ENCODE measurements at regions not wholly inside any gene's neighbourhood (a gene's known extent, or its start where the extent isn't known, plus 50 kb on each side); places are given as distances from the start of the nearest gene placed in this dataset.

DNA sequence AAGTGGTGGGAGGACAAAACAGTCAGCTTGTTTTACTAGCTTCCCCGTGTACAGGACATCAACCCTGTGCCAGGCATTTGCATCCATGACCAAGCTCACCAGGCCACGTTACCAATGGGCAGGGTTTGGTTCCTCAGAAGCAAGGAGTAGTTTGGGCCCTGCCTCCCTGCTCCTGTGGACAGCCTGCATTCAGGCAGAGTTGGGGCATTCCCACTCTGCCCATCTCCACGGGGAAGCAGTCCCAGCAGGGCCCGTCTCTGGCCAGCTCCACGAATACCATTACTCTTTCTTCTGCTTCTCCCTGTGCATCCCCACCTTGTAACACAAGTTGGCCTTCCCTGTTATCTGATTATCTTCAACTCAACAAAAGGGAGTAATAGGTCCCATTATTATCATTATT, 54.0 kb upstream of the RIOK3 start:
- H3K27me3 ChIP-seq: no peaks in the 10 kb centered on the region
- no peak overlapping the region for H3K4me3 ChIP-seq
- DNase-seq (no peak), ATAC-seq (no peak)
- H3K36me3 ChIP-seq: no peaks in the 10 kb centered on the region
- TF ChIP-seq, protein P1, sequence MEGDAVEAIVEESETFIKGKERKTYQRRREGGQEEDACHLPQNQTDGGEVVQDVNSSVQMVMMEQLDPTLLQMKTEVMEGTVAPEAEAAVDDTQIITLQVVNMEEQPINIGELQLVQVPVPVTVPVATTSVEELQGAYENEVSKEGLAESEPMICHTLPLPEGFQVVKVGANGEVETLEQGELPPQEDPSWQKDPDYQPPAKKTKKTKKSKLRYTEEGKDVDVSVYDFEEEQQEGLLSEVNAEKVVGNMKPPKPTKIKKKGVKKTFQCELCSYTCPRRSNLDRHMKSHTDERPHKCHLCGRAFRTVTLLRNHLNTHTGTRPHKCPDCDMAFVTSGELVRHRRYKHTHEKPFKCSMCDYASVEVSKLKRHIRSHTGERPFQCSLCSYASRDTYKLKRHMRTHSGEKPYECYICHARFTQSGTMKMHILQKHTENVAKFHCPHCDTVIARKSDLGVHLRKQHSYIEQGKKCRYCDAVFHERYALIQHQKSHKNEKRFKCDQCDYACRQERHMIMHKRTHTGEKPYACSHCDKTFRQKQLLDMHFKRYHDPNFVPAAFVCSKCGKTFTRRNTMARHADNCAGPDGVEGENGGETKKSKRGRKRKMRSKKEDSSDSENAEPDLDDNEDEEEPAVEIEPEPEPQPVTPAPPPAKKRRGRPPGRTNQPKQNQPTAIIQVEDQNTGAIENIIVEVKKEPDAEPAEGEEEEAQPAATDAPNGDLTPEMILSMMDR (IDR thresholded peaks at IDR 0.05): no peak
- no peaks in the 10 kb centered on the region for H3K9me3 ChIP-seq
- H3K27ac ChIP-seq: no peak overlapping the region
- no peaks in the 10 kb centered on the region for H3K4me1 ChIP-seq
- intact Hi-C loops (cut with DNase I): no loop called here

DNA sequence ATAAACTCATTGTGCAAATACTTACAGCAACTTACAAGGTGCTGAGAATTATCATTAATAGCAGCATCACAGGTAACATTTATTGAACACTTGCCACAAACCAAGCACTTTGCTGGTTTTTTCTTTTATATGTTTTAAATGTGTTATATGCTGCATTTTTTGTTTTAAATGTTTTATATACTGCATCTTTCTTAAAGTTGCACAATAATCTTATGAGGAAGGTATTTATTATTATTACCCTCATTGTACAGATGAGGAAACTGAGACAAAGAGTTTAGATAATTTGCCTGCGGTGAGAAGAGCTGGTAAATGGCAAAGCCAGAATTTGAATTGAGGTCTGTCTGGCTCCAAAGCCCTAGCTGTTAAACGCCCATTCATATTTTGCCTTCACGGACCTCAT, 52.2 kb upstream of the RIOK3 start:
- TF ChIP-seq, protein P1 (IDR thresholded peaks at IDR 0.05): no peak
- Histone ChIP-seq H3K36me3 (no peaks in the 10 kb centered on the region), H3K4me3 (no peak overlapping the region), H3K9me3 (no peaks in the 10 kb centered on the region), H3K27me3 (no peaks in the 10 kb centered on the region), H3K27ac (no peak overlapping the region), H3K4me1 (no peaks in the 10 kb centered on the region)
- intact Hi-C loops (cut with DNase I): no loop called here
- ATAC-seq: no peak
- no peak for DNase-seq

GRCh38 chr18:23401400-23402347, 51.4 kb upstream of the RIOK3 start:
- ATAC-seq: peak; percentile 92
- intact Hi-C loops (cut with DNase I): no loop called here
- no peaks in the 10 kb centered on the region for H3K4me1 ChIP-seq
- H3K36me3 ChIP-seq: no peaks in the 10 kb centered on the region
- peak; percentile 65 for DNase-seq
- H3K27ac ChIP-seq: no peak overlapping the region
- no peaks in the 10 kb centered on the region for H3K27me3 ChIP-seq
- H3K4me3 ChIP-seq: no peak overlapping the region
- no peaks in the 10 kb centered on the region for H3K9me3 ChIP-seq
- TF ChIP-seq, protein P1 (IDR thresholded peaks at IDR 0.05): no peak

Data from upper lobe of right lung (tissue), 1 donor.